Right lobe of liver (tissue), 6 donors: ENCODE measurements at regions not wholly inside any gene's neighbourhood (a gene's known extent, or its start where the extent isn't known, plus 50 kb on each side); places are given as distances from the start of the nearest gene placed in this dataset.
A peak's percentile ranks its signal among the peaks of the same experiment; 100 is the strongest.

Experiments
- ATAC-seq, 4 donors: fragments of 200-7000 bp; cut with Tn5 transposase; one replicate each; pipeline ENCODE4 v1.9.1; 2020; ENCODE audit warnings: mild to moderate bottlenecking in 4 of 4, moderate library complexity in 4 of 4
- DNase-seq, 3 donors: peaks; one replicate each; pipeline ENCODE4 v3.0.0-alpha.2; 2020
- H3K27ac ChIP-seq, 3 donors: fragments of 200-600 bp; one replicate each; pipeline ENCODE4 v1.8.0; 2022
- H3K27me3 ChIP-seq, 2 donors: fragments of 200-600 bp; one replicate each; pipeline ENCODE4 v1.8.0; 2022
- H3K36me3 ChIP-seq, 4 donors: fragments of 200-600 bp; sonication (generic) in 1 of 4; one replicate each; pipeline versions ENCODE4 v1.5.1 to v1.8.0; 2017 to 2022; ENCODE audit warnings: control low read depth in 1 of 4
- H3K4me1 ChIP-seq, 4 donors: fragments of 200-600 bp; sonication (generic) in 1 of 4; one replicate each; pipeline versions ENCODE4 v1.5.1 to v1.8.0; 2017 to 2022; ENCODE audit warnings: control low read depth in 1 of 4
- H3K4me3 ChIP-seq, 3 donors: fragments of 200-600 bp; one replicate each; pipeline ENCODE4 v1.8.0; 2022
- H3K9me3 ChIP-seq, 4 donors: fragments of 200-600 bp; sonication (generic) in 1 of 4; one replicate each; pipeline versions ENCODE4 v1.5.1 to v1.8.0; 2017 to 2022; ENCODE audit warnings: control low read depth in 1 of 4
- POLR2A ChIP-seq: fragments of 450-650 bp; IDR thresholded peaks from one replicate; pipeline ENCODE4 v1.6.1; 2017; ENCODE audit warnings: antibody characterized with exemption, mild to moderate bottlenecking
- WGBS: methylation state at CpG from one replicate; pipeline ENCODE4 v1.1.6; 2018; ENCODE audit warnings: low coverage, low lambda C conversion rate; ENCODE audit not compliant: insufficient coverage; ENCODE audit errors: missing lambda C conversion rate; 5-methylcytosine and 5-hydroxymethylcytosine counted together
- intact Hi-C, 2 donors: fragments of 100-400 bp; cut with DNase I; formaldehyde crosslinking; loops; one replicate each; pipeline versions ENCODE4 v1.11.2 to v1.14.1; 2022
- TF ChIP-seq, protein P1 (sequence below), 4 donors: fragments of 200-600 bp in 3 of 4; fragments of 450-650 bp in 1 of 4; IDR thresholded peaks; one replicate each; pipeline versions ENCODE4 v1.5.1 to v1.8.0; 2016 to 2022; ENCODE audit warnings: antibody characterized with exemption in 4 of 4, mild to moderate bottlenecking in 2 of 4
- donor health status: DM: no; HTN: yes; CAD: no.
- donor health status: DM: no; HTN: no; CAD: no.
- donor health status: DM: no; HTN: no; CAD: no.
- donor health status: DM: no; HTN: yes; CAD: no.
- donor health status: DM: no; HTN: yes; CAD: no.

DNA sequence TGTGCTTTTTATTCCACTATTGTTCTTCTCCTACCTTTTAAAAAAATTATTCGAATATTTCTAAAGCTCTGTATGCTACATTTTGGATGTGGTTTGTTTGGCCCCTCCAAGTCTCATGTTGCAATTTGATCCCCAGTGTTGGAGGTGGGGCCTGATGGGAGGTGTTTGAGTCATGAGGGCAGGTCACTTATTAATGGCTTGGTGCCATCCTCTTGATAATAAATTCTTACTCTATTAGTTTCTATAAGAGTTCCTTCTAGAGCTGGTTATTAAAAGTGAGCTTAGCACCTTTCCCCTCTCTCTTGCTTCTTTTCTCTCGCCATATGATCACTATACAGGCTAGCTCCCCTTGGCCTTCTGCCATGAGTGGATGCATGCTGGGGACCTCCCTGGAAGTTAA lies 445.6 kb upstream of the PDE3A start:
- no peak overlapping the region for H3K4me3 ChIP-seq
- H3K36me3 ChIP-seq = no peaks in the 10 kb centered on the region
- no peaks in the 10 kb centered on the region for H3K9me3 ChIP-seq
- 77% methylated on average over 2 of the region's 2 CpGs for WGBS
- H3K4me1 ChIP-seq = peaks cover 0 to 5% (median under 1%) of the 10 kb centered on the region in 4 donors
- ATAC-seq (peak in 2 of 4 donors; percentile 55 to 60), DNase-seq (no peak)
- TF ChIP-seq, protein P1, sequence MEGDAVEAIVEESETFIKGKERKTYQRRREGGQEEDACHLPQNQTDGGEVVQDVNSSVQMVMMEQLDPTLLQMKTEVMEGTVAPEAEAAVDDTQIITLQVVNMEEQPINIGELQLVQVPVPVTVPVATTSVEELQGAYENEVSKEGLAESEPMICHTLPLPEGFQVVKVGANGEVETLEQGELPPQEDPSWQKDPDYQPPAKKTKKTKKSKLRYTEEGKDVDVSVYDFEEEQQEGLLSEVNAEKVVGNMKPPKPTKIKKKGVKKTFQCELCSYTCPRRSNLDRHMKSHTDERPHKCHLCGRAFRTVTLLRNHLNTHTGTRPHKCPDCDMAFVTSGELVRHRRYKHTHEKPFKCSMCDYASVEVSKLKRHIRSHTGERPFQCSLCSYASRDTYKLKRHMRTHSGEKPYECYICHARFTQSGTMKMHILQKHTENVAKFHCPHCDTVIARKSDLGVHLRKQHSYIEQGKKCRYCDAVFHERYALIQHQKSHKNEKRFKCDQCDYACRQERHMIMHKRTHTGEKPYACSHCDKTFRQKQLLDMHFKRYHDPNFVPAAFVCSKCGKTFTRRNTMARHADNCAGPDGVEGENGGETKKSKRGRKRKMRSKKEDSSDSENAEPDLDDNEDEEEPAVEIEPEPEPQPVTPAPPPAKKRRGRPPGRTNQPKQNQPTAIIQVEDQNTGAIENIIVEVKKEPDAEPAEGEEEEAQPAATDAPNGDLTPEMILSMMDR (IDR thresholded peaks at IDR 0.05) = no peak
- no peak for TF ChIP-seq POLR2A
- H3K27me3 ChIP-seq = no peaks in the 10 kb centered on the region
- intact Hi-C loops = no loop called here
- H3K27ac ChIP-seq = no peak overlapping the region

DNA sequence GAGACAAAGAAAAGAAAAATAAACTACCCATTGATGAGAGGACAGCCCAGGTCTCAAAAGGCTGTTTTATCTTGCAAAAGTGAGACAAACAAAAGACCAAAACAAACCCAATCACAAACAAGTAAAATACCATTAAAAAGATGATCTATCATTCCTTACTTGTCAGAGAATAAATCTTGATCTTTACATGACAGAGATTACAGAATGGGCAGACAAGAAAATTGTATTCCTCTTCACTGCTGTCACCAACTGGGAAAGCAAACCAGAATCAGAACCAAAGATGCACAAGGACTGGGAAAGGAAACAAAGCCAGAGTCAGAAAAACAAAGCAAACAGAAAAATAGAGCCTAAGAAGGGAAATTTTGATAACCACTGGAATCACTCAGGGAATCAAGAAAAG lies 444.0 kb upstream of the PDE3A start:
- intact Hi-C loops = no loop called here
- ATAC-seq (no peak), DNase-seq (no peak)
- no peaks in the 10 kb centered on the region for H3K27me3 ChIP-seq
- H3K4me3 ChIP-seq = no peak overlapping the region
- peaks cover 0 to 5% (median 0%) of the 10 kb centered on the region in 4 donors for H3K4me1 ChIP-seq
- no peaks in the 10 kb centered on the region for H3K36me3 ChIP-seq
- no peaks in the 10 kb centered on the region for H3K9me3 ChIP-seq
- no peak overlapping the region for H3K27ac ChIP-seq
- TF ChIP-seq, protein P1 (IDR thresholded peaks at IDR 0.05) = no peak

DNA sequence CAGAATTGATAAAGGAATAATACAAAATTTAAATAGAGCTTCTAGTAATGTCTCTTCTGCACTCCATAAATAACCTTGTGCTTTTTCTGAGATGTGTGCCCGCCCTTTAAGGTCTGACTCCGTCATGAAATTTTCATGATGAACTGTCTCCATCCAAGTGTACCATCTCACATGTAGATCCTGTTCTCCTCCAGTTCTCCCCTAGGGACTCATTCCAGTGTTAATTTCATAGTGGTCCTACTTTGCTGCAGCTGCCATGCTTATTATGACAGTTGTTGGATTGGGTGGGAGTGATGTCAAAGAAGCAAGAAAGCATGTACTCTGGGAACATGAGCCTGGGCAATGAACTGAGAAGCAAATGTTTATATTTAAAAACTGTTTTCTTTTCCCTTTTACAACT lies 442.5 kb upstream of the PDE3A start:
- DNase-seq (no peak), ATAC-seq (no peak)
- TF ChIP-seq, protein P1 (IDR thresholded peaks at IDR 0.05) = no peak
- no peak for TF ChIP-seq POLR2A
- intact Hi-C loops = no loop called here
- H3K4me1 ChIP-seq = peaks cover 0 to 5% (median 0%) of the 10 kb centered on the region in 4 donors
- H3K9me3 ChIP-seq = no peaks in the 10 kb centered on the region
- H3K4me3 ChIP-seq = no peak overlapping the region
- H3K36me3 ChIP-seq = no peaks in the 10 kb centered on the region
- 100% methylated on average over 2 of the region's 2 CpGs for WGBS
- H3K27me3 ChIP-seq = no peaks in the 10 kb centered on the region
- H3K27ac ChIP-seq = no peak overlapping the region

DNA sequence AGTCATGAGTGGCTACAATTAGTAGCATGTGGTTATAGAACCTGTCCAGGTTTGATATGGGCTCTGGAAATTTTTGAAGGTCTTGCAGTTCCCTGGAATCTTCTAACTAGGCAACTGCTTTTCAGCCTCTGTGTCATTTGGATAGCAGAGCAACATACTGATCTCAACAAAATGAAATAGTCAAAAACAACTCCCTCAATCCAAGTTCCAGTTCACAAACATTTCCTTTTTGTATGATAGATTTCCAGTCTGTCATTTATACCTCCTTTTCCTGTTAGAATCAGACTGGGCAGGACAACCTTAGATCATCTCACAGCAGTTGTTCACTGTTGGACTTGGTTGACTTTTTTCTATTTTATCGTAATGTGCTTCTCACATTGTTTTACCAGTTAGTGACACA lies 442.1 kb upstream of the PDE3A start:
- ATAC-seq (no peak), DNase-seq (no peak)
- no peak for TF ChIP-seq POLR2A
- TF ChIP-seq, protein P1 (IDR thresholded peaks at IDR 0.05) = no peak
- WGBS = 93% methylated on average over 1 of the region's 1 CpG
- H3K4me3 ChIP-seq = no peak overlapping the region
- no peak overlapping the region for H3K27ac ChIP-seq
- intact Hi-C loops = no loop called here
- H3K27me3 ChIP-seq = no peaks in the 10 kb centered on the region
- peaks cover 0 to 5% (median 0%) of the 10 kb centered on the region in 4 donors for H3K4me1 ChIP-seq
- no peaks in the 10 kb centered on the region for H3K36me3 ChIP-seq
- no peaks in the 10 kb centered on the region for H3K9me3 ChIP-seq

DNA sequence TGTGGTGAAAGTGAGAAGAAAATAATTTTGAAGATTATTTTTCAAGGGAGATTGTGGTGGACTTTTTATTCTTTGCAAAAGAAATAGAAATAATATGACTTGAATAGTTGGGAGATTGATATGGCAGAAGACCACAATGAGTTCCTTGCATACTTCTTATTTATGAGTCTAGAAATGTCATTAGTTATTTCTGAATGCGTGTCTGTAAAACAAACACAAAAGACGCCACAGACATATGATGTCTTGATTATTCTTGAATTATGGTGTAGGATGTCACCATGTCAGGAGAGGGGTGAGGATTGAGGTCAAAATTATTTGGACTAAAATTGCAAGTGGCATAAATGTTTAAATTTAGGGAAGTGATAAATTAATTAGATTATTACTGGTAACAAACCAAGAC lies 440.7 kb upstream of the PDE3A start:
- ATAC-seq = no peak
- intact Hi-C loops = no loop called here
- WGBS = 81% methylated on average over 2 of the region's 2 CpGs
- H3K27me3 ChIP-seq = no peaks in the 10 kb centered on the region
- no peaks in the 10 kb centered on the region for H3K36me3 ChIP-seq
- H3K4me1 ChIP-seq = peaks cover 0 to under 1% (median 0%) of the 10 kb centered on the region in 4 donors
- TF ChIP-seq POLR2A = no peak
- TF ChIP-seq, protein P1 (IDR thresholded peaks at IDR 0.05) = no peak
- no peak for DNase-seq
- no peak overlapping the region for H3K4me3 ChIP-seq
- H3K27ac ChIP-seq = no peak overlapping the region
- no peaks in the 10 kb centered on the region for H3K9me3 ChIP-seq
